ACC112 (cell line): ENCODE measurements at regions not wholly inside any gene's neighbourhood (a gene's known extent, or its start where the extent isn't known, plus 50 kb on each side); places are given as distances from the start of the nearest gene placed in this dataset.
A peak's percentile ranks its signal among the peaks of the same experiment; 100 is the strongest.

Experiments
- H2AFZ ChIP-seq: fragments of 200-600 bp; sonication (generic); one replicate; pipeline ENCODE4 v1.6.0; 2017; ENCODE audit warnings: antibody characterized with exemption, low read length; ENCODE audit not compliant: unreplicated experiment
- H3K27ac ChIP-seq: fragments of 200-600 bp; sonication (generic); 2 replicates; pipeline ENCODE4 v1.5.1; 2014; ENCODE audit warnings: low read depth, mild to moderate bottlenecking, antibody characterized with exemption, low read length, moderate library complexity
- H3K27me3 ChIP-seq: fragments of 200-600 bp; sonication (generic); 2 replicates; pipeline ENCODE4 v1.6.1; 2014; ENCODE audit warnings: mild to moderate bottlenecking, antibody characterized with exemption, low read length, moderate library complexity, mixed read lengths; ENCODE audit not compliant: insufficient read depth
- H3K36me3 ChIP-seq: fragments of 200-600 bp; sonication (generic); 2 replicates; pipeline ENCODE4 v1.6.1; 2016; ENCODE audit warnings: mild to moderate bottlenecking, antibody characterized with exemption, low read length, moderate library complexity, mixed read lengths; ENCODE audit not compliant: insufficient read depth
- H3K4me1 ChIP-seq: fragments of 200-600 bp; sonication (generic); one replicate; pipeline ENCODE4 v1.6.1; 2016; ENCODE audit warnings: low read length, mixed read lengths; ENCODE audit not compliant: insufficient read depth, unreplicated experiment, control insufficient read depth
- H3K4me3 ChIP-seq: fragments of 200-600 bp; sonication (generic); 2 replicates; pipeline ENCODE4 v1.5.1; 2014; ENCODE audit warnings: mild to moderate bottlenecking, low read depth, low read length
- H3K79me2 ChIP-seq: fragments of 200-600 bp; sonication (generic); one replicate; pipeline ENCODE4 v1.6.0; 2016; ENCODE audit warnings: low read length; ENCODE audit not compliant: control insufficient read depth, unreplicated experiment, insufficient read depth

DNA sequence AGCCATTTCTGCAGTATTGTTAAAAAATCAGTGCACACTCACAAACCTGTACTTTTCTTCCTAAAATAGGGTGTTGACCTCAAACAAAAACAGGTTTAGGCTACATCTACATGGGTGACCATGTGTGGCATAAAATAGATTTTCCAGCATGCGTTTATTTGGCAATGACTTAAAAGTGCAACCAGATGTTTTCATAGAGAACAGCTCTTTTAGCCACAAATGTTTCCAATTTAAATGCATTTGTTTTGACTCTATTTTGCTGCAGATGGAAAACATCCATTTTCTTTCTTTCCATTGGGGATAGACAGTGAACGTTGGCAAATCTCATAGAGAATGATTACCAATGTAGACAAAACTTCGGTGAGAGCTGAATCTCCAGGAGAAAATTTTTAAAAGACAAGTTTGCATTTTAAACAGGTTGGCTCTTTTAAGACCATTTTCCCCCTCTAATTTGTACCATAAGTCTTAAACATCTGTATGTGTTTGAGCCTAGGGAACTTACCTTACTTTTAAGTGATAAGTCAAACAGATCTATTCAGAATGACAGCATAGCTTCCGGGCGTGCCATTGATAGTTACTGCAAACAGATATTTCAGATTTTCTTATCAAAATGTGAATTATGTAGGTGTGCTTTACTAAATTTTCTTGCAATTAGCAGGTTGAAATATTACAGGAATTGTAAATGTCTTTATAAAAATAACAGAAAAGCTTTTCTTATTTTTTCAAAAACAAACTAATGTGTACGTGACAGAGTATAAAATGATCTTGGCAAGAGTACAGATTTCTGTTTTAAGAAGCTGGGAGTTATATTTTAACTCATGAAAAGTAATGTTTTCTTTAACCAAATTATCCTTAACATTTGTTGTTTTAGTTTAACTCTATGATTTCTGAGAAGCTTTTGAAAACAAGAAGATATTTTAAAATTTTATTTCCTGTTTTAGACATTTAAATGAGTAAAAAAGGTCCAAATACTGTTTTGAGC is 144.9 kb downstream of the HGF start:
- Histone ChIP-seq H3K36me3 (no peaks in the 10 kb centered on the region), H3K27ac (peak overlapping the region; percentile 97), H3K4me1 (peaks cover 60% of the 10 kb centered on the region), H3K27me3 (no peaks in the 10 kb centered on the region), H3K4me3 (peak overlapping the region; percentile 13; the same call in 1 of the 2 replicates), H3K79me2 (no peaks in the 10 kb centered on the region), H2AFZ (peak overlapping the region; percentile 9)

DNA sequence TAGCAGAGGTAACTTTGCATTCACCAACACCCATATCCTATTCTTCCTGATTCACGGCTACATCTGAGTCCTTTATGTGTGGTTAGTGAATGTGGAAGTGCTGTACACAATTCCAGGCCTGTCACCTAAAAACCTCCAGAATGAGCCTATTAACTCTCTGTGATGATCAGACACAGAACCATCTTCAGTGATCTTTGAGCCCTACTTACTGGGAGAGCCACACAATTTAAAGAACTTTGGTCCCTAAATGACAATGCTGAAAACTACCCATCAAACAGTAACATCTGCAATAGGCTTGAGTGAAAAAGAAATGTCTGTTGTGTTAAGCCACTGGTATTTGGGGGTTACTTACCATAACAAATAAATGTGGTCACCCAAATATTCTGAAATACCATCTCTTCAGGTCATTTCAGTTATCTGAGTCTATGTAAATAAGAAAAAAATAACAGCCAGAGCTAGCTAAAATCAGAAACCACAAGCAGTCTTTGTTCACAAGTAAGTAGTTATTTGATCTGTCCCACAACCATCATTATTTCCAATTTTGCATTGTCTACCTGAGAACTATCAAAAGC is 145.7 kb downstream of the HGF start:
- Histone ChIP-seq H3K4me3 (no peak overlapping the region), H3K27me3 (no peaks in the 10 kb centered on the region), H3K79me2 (no peaks in the 10 kb centered on the region), H2AFZ (no peak overlapping the region), H3K27ac (peak overlapping the region; percentile 97), H3K4me1 (peaks cover 57% of the 10 kb centered on the region), H3K36me3 (peaks cover 2% of the 10 kb centered on the region; the same call in 1 of the 2 replicates)

DNA sequence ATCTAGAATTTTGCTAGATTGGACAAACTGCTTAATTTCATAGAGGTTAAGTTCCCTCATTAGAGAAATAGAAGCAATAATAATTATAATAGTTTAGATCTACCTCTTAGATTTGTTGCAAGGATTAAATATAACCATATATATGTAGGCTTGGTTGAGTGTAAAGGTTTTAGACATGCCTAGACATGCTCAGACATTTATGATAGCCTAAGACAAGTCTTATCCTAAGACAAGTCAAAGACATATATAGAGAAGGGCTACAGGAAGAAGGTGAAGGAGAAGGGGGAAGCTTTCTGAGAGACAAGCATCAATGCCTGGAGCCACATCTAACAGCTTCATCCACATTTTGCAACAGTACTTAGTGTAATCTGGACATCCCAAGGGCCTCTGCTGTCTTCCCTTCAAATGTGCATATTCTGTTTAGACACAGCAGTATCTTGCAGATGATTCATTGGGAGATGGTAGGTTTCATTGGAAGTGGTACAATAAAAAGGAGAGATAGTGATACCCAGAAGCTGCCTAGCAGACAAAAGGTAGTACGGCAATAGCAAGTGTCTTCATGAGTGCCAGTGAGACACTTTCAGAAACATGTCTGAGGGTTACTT is 146.5 kb downstream of the HGF start:
- H3K4me3 ChIP-seq = no peak overlapping the region
- H2AFZ ChIP-seq = peak overlapping the region; percentile 30
- H3K36me3 ChIP-seq = peaks cover 4% of the 10 kb centered on the region; the same call in 1 of the 2 replicates
- peaks cover 56% of the 10 kb centered on the region for H3K4me1 ChIP-seq
- H3K79me2 ChIP-seq = no peaks in the 10 kb centered on the region
- peak overlapping the region; percentile 97 for H3K27ac ChIP-seq
- H3K27me3 ChIP-seq = no peaks in the 10 kb centered on the region

DNA sequence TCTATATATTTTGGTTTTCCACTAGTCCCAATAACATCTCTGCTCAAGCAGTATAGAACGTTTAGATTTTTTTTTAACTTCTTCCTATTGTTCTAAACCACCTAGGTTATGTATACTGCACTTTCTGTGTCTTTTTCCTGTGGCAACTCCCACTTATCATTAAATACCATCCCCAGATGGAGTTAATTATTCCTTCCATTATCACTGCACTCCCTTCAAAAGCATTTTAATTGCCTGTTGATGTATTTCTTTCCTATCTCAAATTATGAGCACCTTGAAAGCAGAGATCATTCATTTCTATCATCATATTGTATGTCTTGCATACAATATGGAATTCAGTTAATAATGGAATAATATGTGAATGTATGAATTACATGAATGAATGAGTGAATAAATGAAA is 148.0 kb downstream of the HGF start:
- Histone ChIP-seq H2AFZ (no peak overlapping the region), H3K27ac (no peak overlapping the region), H3K27me3 (no peaks in the 10 kb centered on the region), H3K36me3 (peaks cover 4% of the 10 kb centered on the region; the same call in 1 of the 2 replicates), H3K79me2 (no peaks in the 10 kb centered on the region), H3K4me3 (no peak overlapping the region), H3K4me1 (peaks cover 59% of the 10 kb centered on the region)

DNA sequence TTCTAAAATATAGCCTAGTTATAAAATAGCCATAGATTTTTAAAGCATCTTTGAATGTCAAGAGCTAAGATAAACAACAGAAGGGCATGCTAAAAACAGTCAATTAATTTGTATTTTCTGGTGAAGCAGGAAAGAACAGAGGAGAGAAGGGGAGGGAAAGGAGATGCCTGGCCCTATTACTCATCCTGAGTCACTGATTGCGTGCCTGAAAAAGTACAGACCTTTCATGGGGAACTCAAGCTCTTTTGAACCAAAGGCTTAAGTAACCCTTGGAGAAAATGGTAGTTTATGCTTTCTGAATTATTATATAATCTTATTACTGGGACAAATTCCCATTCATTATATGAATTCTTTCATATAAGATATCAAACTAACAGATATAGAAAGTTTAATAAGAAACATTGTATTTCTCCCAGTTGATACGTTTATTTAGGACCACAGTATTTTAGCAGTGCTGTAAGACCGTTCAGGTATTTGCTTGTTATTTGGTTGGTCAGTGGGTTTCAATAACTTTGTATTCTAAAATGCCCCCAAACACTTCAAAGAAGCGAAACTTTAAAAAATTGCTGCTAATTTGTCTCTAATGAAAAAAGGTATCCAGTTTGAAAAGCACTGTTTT is 151.3 kb downstream of the HGF start:
- no peak overlapping the region for H3K4me3 ChIP-seq
- H3K4me1 ChIP-seq = peaks cover 46% of the 10 kb centered on the region
- peak overlapping the region; percentile 20 for H2AFZ ChIP-seq
- peak overlapping the region; percentile 95 for H3K27ac ChIP-seq
- no peaks in the 10 kb centered on the region for H3K79me2 ChIP-seq
- peaks cover 4% of the 10 kb centered on the region for H3K36me3 ChIP-seq
- no peaks in the 10 kb centered on the region for H3K27me3 ChIP-seq

DNA sequence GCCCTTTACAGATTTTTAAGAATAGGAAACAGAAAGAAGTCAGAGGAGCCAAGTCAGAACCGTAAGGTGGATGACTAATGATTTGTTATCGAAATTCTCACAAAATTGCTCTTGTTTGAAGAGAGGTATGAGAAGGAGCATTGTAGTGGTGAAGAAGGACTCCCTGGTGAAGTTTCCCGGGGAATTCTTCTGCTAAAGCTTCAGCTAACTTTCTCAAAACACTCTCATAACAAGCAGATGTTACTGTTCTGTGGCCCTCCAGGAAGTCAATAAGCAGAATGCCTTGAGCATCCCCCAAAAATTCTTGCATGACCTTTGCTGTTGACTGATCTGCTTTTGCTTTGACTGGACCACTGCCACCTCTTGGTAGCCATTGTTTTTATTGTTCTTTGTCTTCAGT is 152.9 kb downstream of the HGF start:
- no peaks in the 10 kb centered on the region for H3K79me2 ChIP-seq
- peak overlapping the region; percentile 61 for H2AFZ ChIP-seq
- H3K27ac ChIP-seq = peak overlapping the region; percentile 95
- peak overlapping the region; percentile 5; the same call in 1 of the 2 replicates for H3K4me3 ChIP-seq
- no peaks in the 10 kb centered on the region for H3K27me3 ChIP-seq
- peaks cover 45% of the 10 kb centered on the region for H3K4me1 ChIP-seq
- peaks cover 4% of the 10 kb centered on the region for H3K36me3 ChIP-seq

DNA sequence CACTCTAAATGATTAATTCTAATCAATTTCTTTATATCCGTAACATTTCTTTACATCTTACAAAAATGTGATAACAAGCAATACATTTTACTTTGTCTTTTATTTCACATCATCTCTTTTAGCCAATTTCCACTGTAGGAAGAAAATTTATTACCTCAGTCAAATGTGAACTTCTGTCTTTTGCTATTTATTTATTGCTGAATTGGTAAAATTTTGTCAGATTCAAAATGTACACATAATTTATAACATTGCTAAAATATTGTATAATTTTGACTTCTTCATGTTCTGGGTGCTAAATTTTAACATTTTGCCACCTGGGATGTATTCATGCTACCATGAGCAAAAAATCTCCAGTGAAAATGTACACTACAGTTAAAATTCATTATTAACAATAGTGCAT is 158.0 kb downstream of the HGF start:
- no peak overlapping the region for H2AFZ ChIP-seq
- no peaks in the 10 kb centered on the region for H3K27me3 ChIP-seq
- peaks cover 35% of the 10 kb centered on the region for H3K4me1 ChIP-seq

DNA sequence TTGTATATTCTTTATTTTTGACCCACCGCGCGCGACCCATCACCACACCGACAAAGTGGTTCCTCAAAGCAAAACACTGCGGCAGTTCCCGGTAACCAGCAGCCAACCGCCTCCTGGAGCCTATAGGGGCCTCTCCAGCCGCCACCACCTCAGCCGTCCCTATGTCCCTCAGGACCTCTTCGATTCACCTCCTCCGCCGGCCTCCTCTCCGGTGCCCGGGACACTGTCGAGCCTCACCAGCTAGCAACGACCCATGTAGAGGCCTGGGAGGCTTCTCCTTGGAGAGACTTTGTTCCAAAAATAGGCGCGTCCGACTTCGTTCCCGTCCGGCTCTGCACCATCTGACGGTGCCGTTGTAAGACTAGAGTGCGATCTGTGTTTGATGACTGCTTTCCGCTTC is 158.8 kb downstream of the HGF start:
- Histone ChIP-seq H3K27ac (no peak overlapping the region), H3K79me2 (no peaks in the 10 kb centered on the region), H2AFZ (no peak overlapping the region), H3K36me3 (peaks cover 3% of the 10 kb centered on the region; the same call in 1 of the 2 replicates), H3K4me3 (no peak overlapping the region), H3K27me3 (no peaks in the 10 kb centered on the region), H3K4me1 (peaks cover 28% of the 10 kb centered on the region)

More for the DNA sequence above, 158.0 kb downstream of the HGF start:
- Histone ChIP-seq H3K4me3 (no peak overlapping the region), H3K27ac (no peak overlapping the region), H3K36me3 (no peaks in the 10 kb centered on the region; the same call in 1 of the 2 replicates), H3K79me2 (no peaks in the 10 kb centered on the region)

DNA sequence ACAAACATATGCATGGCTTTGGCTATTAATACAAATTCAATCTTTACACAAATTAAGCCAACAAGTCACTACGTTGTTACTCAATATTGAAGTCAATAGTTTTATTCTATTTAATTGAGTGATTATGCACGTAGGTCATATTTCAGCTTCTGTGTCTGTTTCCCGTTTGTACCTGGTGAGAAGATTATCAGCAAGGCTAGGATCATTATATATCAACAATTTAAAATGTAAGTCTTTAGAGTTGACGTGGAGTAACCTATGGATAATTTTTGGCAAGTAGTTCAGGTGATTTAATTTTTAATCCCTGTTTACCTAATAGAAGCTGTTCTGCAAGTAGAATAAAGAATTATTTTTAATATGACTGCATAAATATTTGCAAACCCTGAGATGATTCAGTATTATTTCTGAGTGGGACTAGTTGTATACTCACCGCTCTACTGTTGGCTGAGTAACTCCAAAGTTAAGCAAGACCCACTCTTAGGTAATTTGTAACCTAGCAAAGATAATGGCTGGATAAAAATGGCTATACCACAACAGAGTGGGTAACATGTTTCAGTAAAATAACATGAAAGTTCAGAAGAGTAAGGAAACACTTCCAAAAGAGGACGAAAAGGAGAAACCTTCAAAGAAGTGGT is 161.0 kb downstream of the HGF start:
- no peaks in the 10 kb centered on the region for H3K27me3 ChIP-seq
- peak overlapping the region; percentile 37 for H2AFZ ChIP-seq
- H3K27ac ChIP-seq = peak overlapping the region; percentile 63
- no peak overlapping the region for H3K4me3 ChIP-seq
- peaks cover 3% of the 10 kb centered on the region; the same call in 1 of the 2 replicates for H3K36me3 ChIP-seq
- H3K4me1 ChIP-seq = peaks cover 36% of the 10 kb centered on the region
- H3K79me2 ChIP-seq = no peaks in the 10 kb centered on the region

DNA sequence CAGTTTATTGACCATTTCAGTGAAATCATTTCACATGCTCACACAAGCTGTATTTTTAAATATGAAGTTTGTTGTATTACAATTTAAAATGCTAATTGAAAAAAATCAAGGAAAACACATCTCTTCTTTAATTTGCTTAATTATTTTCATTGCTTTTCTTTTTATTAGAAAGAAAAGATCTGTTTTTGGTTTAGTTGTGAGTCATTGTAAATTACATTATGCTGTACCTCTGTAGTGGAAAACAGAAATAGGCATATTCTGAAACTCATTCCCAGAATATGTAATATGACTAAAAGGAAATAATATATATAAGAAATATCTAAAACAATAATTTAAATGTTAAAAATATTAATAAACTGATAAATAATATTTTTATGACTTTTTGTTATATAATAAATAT is 161.9 kb downstream of the HGF start:
- Histone ChIP-seq H2AFZ (peak overlapping the region; percentile 31), H3K27me3 (no peaks in the 10 kb centered on the region), H3K36me3 (peaks cover 8% of the 10 kb centered on the region; the same call in 1 of the 2 replicates), H3K27ac (peak overlapping the region; percentile 63), H3K4me3 (no peak overlapping the region), H3K4me1 (peaks cover 39% of the 10 kb centered on the region), H3K79me2 (no peaks in the 10 kb centered on the region)
